Tibial nerve (tissue), 4 donors: ENCODE measurements at regions not wholly inside any gene's neighbourhood (a gene's known extent, or its start where the extent isn't known, plus 50 kb on each side); places are given as distances from the start of the nearest gene placed in this dataset.

Source experiments
- DNase-seq, 2 donors: peaks; one replicate each; pipeline ENCODE4 v3.0.0-alpha.2; 2019; ENCODE audit warnings: low spot score in 2 of 2
- H3K27ac ChIP-seq, 4 donors: fragments of 200-600 bp; sonication (generic) in 3 of 4; one replicate each; pipeline ENCODE4 v1.5.1; 2017 to 2019; ENCODE audit warnings: mild to moderate bottlenecking in 1 of 4
- H3K27me3 ChIP-seq, 2 donors: fragments of 200-600 bp; sonication (generic) in 1 of 2; one replicate each; pipeline versions ENCODE4 v1.5.1 to v1.6.0; 2017 to 2019
- H3K36me3 ChIP-seq, 3 donors: fragments of 200-600 bp; sonication (generic); one replicate each; pipeline ENCODE4 v1.5.1; 2018 to 2019
- H3K4me1 ChIP-seq, 4 donors: fragments of 200-600 bp; sonication (generic) in 3 of 4; one replicate each; pipeline ENCODE4 v1.5.1; 2017 to 2019
- H3K4me3 ChIP-seq, 4 donors: fragments of 200-600 bp; sonication (generic) in 3 of 4; one replicate each; pipeline ENCODE4 v1.5.1; 2017 to 2019; ENCODE audit warnings: mild to moderate bottlenecking in 1 of 4, moderate library complexity in 1 of 4
- H3K9me3 ChIP-seq, 4 donors: fragments of 200-600 bp; sonication (generic) in 3 of 4; one replicate each; pipeline ENCODE4 v1.5.1; 2017 to 2019
- CTCF ChIP-seq, 5 experiments: fragments of 200-600 bp in 3 of 5; fragments of 450-650 bp in 2 of 5; sonication (generic) in 3 of 5; IDR thresholded peaks; one replicate each; pipeline ENCODE4 v1.5.1; 2016 to 2019; ENCODE audit warnings: antibody characterized with exemption in 5 of 5, mild to moderate bottlenecking in 3 of 5, moderate library complexity in 2 of 5
- EP300 ChIP-seq, 2 donors: sonication (generic); formaldehyde crosslinking; IDR thresholded peaks; one replicate each; pipeline ENCODE4 v1.6.1; 2017; ENCODE audit warnings: antibody characterized with exemption in 2 of 2, mild to moderate bottlenecking in 1 of 2
- POLR2A ChIP-seq, 2 donors: fragments of 450-650 bp; IDR thresholded peaks; one replicate each; pipeline ENCODE4 v1.6.1; 2017; ENCODE audit warnings: antibody characterized with exemption in 2 of 2, mild to moderate bottlenecking in 2 of 2, moderate library complexity in 2 of 2
- WGBS, 2 donors: methylation state at CpG; one replicate each; pipeline ENCODE4 v1.1.5; 2018; 5-methylcytosine and 5-hydroxymethylcytosine counted together

GRCh38 chr6:141562851-141563763 lies 569.6 kb upstream of the GJE1 start:
- no peaks in the 10 kb centered on the region for H3K9me3 ChIP-seq
- H3K36me3 ChIP-seq, result no peaks in the 10 kb centered on the region
- TF ChIP-seq POLR2A (IDR thresholded peaks at IDR 0.05) (no peak), CTCF (IDR thresholded peaks at IDR 0.05) (peak; percentile 79 to 92 (median 84)), EP300 (IDR thresholded peaks at IDR 0.05) (peak in 1 of 2 donors; percentile 57)
- H3K27ac ChIP-seq, result peak overlapping the region; percentile 28 to 90 (median 76)
- no peaks in the 10 kb centered on the region for H3K27me3 ChIP-seq
- DNase-seq, result peak; percentile 38 to 77
- peaks cover 0 to 16% (median 9%) of the 10 kb centered on the region in 4 donors for H3K4me1 ChIP-seq
- 15 to 20% methylated on average over 11 of the region's 11 CpGs for WGBS, 2 donors
- peak overlapping the region; percentile 4 to 45 (median 30) for H3K4me3 ChIP-seq

- Histone ChIP-seq H3K36me3 (no peaks in the 10 kb centered on the region), H3K4me1 (peaks cover 0 to 16% (median 9%) of the 10 kb centered on the region in 4 donors), H3K9me3 (no peaks in the 10 kb centered on the region), H3K4me3 (peak overlapping the region; percentile 4 to 45 (median 30)), H3K27me3 (no peaks in the 10 kb centered on the region), H3K27ac (peak overlapping the region; percentile 28 to 90 (median 76))
- no peak for DNase-seq
- 35 to 40% methylated on average over 15 of the region's 15 CpGs for WGBS, 2 donors
- TF ChIP-seq EP300 (IDR thresholded peaks at IDR 0.05) (no peak), POLR2A (IDR thresholded peaks at IDR 0.05) (no peak)
Measured at GRCh38 chr6:141562186-141562811, 570.4 kb upstream of the GJE1 start.

- no peak for DNase-seq
- no peaks in the 10 kb centered on the region for H3K36me3 ChIP-seq
- peak overlapping the region in 1 of 4 donors; percentile 10 for H3K27ac ChIP-seq
- H3K4me3 ChIP-seq, result no peak overlapping the region
- no peaks in the 10 kb centered on the region for H3K27me3 ChIP-seq
- no peak for TF ChIP-seq POLR2A (IDR thresholded peaks at IDR 0.05)
- TF ChIP-seq EP300 (IDR thresholded peaks at IDR 0.05), result no peak
- no peak for TF ChIP-seq CTCF (IDR thresholded peaks at IDR 0.05)
- no peaks in the 10 kb centered on the region for H3K9me3 ChIP-seq
- WGBS, 2 donors, result 95% methylated on average over 3 of the region's 3 CpGs
- H3K4me1 ChIP-seq, result peaks cover 0 to 16% (median 9%) of the 10 kb centered on the region in 4 donors
Measured at GRCh38 chr6:141561154-141561553, 571.6 kb upstream of the GJE1 start.

GRCh38 chr6:141552463-141552862 lies 580.3 kb upstream of the GJE1 start:
- H3K4me1 ChIP-seq, result no peaks in the 10 kb centered on the region
- H3K27me3 ChIP-seq, result no peaks in the 10 kb centered on the region
- no peak for DNase-seq
- H3K36me3 ChIP-seq, result no peaks in the 10 kb centered on the region
- no peak overlapping the region for H3K4me3 ChIP-seq
- no peak for TF ChIP-seq CTCF (IDR thresholded peaks at IDR 0.05)
- TF ChIP-seq EP300 (IDR thresholded peaks at IDR 0.05), result peak in 1 of 2 donors; percentile 54
- TF ChIP-seq POLR2A (IDR thresholded peaks at IDR 0.05), result no peak
- peak overlapping the region in 1 of 4 donors; percentile 47 for H3K27ac ChIP-seq
- WGBS, 2 donors, result 46 to 63% methylated on average over 1 of the region's 1 CpG
- peaks cover 0 to 14% (median 0%) of the 10 kb centered on the region in 4 donors for H3K9me3 ChIP-seq

GRCh38 chr6:141552031-141552430 lies 580.7 kb upstream of the GJE1 start:
- DNase-seq, result no peak
- H3K27ac ChIP-seq, result peak overlapping the region in 1 of 4 donors; percentile 47
- H3K36me3 ChIP-seq, result no peaks in the 10 kb centered on the region
- H3K9me3 ChIP-seq, result peaks cover 0 to 15% (median 0%) of the 10 kb centered on the region in 4 donors
- no peaks in the 10 kb centered on the region for H3K4me1 ChIP-seq
- TF ChIP-seq POLR2A (IDR thresholded peaks at IDR 0.05), result no peak
- TF ChIP-seq EP300 (IDR thresholded peaks at IDR 0.05), result no peak
- no peak for TF ChIP-seq CTCF (IDR thresholded peaks at IDR 0.05)
- 92 to 97% methylated on average over 5 of the region's 5 CpGs for WGBS, 2 donors
- no peak overlapping the region for H3K4me3 ChIP-seq
- no peaks in the 10 kb centered on the region for H3K27me3 ChIP-seq
